Heart left ventricle (tissue), 13 donors: ENCODE measurements at regions not wholly inside any gene's neighbourhood (a gene's known extent, or its start where the extent isn't known, plus 50 kb on each side); places are given as distances from the start of the nearest gene placed in this dataset.

ENCODE experiments used
- POLR2A ChIP-seq, 2 donors: fragments of 450-650 bp; IDR thresholded peaks; one replicate each; pipeline ENCODE4 v1.6.1; 2017; ENCODE audit warnings: antibody characterized with exemption in 2 of 2, mild to moderate bottlenecking in 2 of 2, moderate library complexity in 2 of 2
- TF ChIP-seq, protein P1 (sequence below), 12 donors: fragments of 200-600 bp; sonication (generic) in 4 of 12; IDR thresholded peaks; one replicate each; pipeline versions ENCODE4 v1.5.0 to v1.8.0; 2018 to 2022; ENCODE audit warnings: antibody characterized with exemption in 12 of 12, mild to moderate bottlenecking in 5 of 12
- donor health status: ischemic (EF 13 %, LVEDD 7.1; RV severe dilation, severe dysfunction).
- donor health status: DM: no; HTN: yes; CAD: no.
- donor health status: DM: no; HTN: no; CAD: no.
- donor health status: ischemic (EF 25% LVEDD 6.9; RV normal size, moderate dysfunction).
- donor health status: ischemic (EF 25% LVEDD 5.7; RV mildly dilated, moderate dysfunction).
- donor health status: ischemic (EF 35%, LVEDD 5.7; RV mildly dilated, moderate dysfunction).
- donor health status: nonischemic (EF 11% LVEDD 7.7; RV severe dilation, severe dysfunction).
- donor health status: DM: yes; HTN: yes; CAD: no.
- donor health status: PGD.
- donor health status: ischemic (EF 29% LVEDD 5.4; RV normal size, mild dysfunction).
- donor health status: nonischemic (EF 23%, LVEDD 6.1; RV moderate dilation, normal function).

DNA sequence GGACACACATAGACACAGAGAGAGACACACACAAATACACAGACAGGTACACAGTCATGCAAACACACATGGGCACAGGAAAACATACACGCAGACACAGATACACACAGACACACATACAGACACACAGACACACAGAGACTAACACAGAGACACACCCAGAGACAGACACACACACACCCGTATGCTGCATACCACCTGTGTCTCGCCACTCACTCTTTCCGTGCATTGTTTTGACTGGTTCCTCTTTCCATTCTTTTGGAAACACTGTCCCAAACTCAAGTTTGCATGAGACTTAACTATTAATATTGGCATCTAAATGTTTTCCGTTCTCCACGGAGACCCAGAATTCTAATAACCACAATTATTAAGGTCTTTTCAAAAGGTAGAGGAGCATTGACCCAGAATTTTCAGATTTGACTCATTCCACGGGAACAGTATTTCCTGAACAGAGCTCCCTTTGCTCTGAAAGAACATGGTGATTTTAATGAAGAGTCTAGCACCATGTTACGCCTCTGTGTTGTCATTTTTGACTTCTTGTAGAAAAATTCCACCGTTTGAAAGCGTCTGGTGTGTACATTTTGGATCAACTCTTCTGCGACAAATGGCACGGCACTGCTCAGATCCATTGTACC, 141.2 kb upstream of the RNF32 start:
- TF ChIP-seq, protein P1, sequence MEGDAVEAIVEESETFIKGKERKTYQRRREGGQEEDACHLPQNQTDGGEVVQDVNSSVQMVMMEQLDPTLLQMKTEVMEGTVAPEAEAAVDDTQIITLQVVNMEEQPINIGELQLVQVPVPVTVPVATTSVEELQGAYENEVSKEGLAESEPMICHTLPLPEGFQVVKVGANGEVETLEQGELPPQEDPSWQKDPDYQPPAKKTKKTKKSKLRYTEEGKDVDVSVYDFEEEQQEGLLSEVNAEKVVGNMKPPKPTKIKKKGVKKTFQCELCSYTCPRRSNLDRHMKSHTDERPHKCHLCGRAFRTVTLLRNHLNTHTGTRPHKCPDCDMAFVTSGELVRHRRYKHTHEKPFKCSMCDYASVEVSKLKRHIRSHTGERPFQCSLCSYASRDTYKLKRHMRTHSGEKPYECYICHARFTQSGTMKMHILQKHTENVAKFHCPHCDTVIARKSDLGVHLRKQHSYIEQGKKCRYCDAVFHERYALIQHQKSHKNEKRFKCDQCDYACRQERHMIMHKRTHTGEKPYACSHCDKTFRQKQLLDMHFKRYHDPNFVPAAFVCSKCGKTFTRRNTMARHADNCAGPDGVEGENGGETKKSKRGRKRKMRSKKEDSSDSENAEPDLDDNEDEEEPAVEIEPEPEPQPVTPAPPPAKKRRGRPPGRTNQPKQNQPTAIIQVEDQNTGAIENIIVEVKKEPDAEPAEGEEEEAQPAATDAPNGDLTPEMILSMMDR (IDR thresholded peaks at IDR 0.05): no peak
- no peak for TF ChIP-seq POLR2A (IDR thresholded peaks at IDR 0.05)
